K562 (cell line): ENCODE measurements at regions not wholly inside any gene's neighbourhood (a gene's known extent, or its start where the extent isn't known, plus 50 kb on each side); places are given as distances from the start of the nearest gene placed in this dataset.
"Not testable (repeated sequence)": the region's sequence is repeated elsewhere in the genome, so short reads cannot be mapped to it uniquely, and the experiment has no call there.

Experiments
- ATAC-seq: fragments of 200-7000 bp; cut with Tn5 transposase; 3 replicates; pipeline ENCODE4 v1.9.1; 2020; ENCODE audit warnings: moderate library complexity
- BruUV-seq: library from RNA; stranded (reverse); fragments of 400-500 nt; replicated peaks from 2 replicates; lab custom pipeline; 2021; lab: Mats Ljungman, UMichigan
- CTCF ChIA-PET: fragments of 300-600 bp; formaldehyde crosslinking; extraction: SDS; loops from one replicate; lab custom pipeline; 2021; ENCODE audit warnings: low intra/inter-chr PET ratio; lab: Yijun Ruan, JAX
- POLR2A ChIA-PET: fragments of 300-600, 350-650 bp; sonication (Branson Sonifier 250); formaldehyde crosslinking; extraction: SDS; loops from one replicate; lab custom pipeline; 2021; ENCODE audit warnings: antibody characterized with exemption, inconsistent platforms; lab: Yijun Ruan, JAX
- DNase-seq, 4 experiments: peaks; one replicate each; pipeline versions ENCODE4 v3.0.0 to v3.0.0-alpha.2; 2011 to 2018; ENCODE audit warnings: low spot score in 3 of 4, mixed read lengths in 3 of 4; ENCODE audit errors: extremely low read depth in 1 of 4
- FAIRE-seq: peaks from 2 replicates; lab custom pipeline; 2011; peaks lifted over from hg19 to GRCh38; lab: Jason Lieb, UNC
- H2AFZ ChIP-seq: 2 replicates; pipeline ENCODE4 v1.6.0; 2011; ENCODE audit warnings: low read depth, low read length, control low read depth, inconsistent platforms
- H3K27ac ChIP-seq: fragments of 200-600 bp; 3 replicates; pipeline ENCODE4 v1.8.0; 2011; ENCODE audit warnings: low read depth, mild to moderate bottlenecking, control low read depth, inconsistent platforms, low read length, moderate library complexity, mixed read lengths; ENCODE audit errors: extremely low read depth
- H3K27me3 ChIP-seq, 2 experiments: fragments of 300-600 bp in 1 of 2; 2 replicates in 1 of 2; 3 replicates in 1 of 2; pipeline versions ENCODE4 v1.6.0 to v1.8.0; 2011; ENCODE audit warnings: inconsistent platforms in 2 of 2, low read length in 2 of 2, mild to moderate bottlenecking in 1 of 2, mixed read lengths in 1 of 2, moderate library complexity in 1 of 2; ENCODE audit not compliant: control insufficient read depth in 2 of 2, insufficient read depth in 2 of 2
- H3K36me3 ChIP-seq: fragments of 300-600 bp; 3 replicates; pipeline ENCODE4 v1.8.0; 2011; ENCODE audit warnings: mild to moderate bottlenecking, low read length, inconsistent platforms; ENCODE audit not compliant: control insufficient read depth, insufficient read depth
- H3K4me1 ChIP-seq, 2 experiments: fragments of 200-600 bp in 1 of 2; replicated peaks in 1 of 2; 2 replicates in 1 of 2; 3 replicates in 1 of 2; pipeline versions ENCODE4 v1.5.1 to v1.8.0; 2011; ENCODE audit warnings: inconsistent platforms in 2 of 2, low read length in 2 of 2, mild to moderate bottlenecking in 1 of 2, mixed read lengths in 1 of 2, moderate library complexity in 1 of 2; ENCODE audit not compliant: control insufficient read depth in 2 of 2, insufficient read depth in 2 of 2
- H3K4me2 ChIP-seq: 2 replicates; pipeline ENCODE4 v1.6.1; 2011; ENCODE audit warnings: low read length, control low read depth, inconsistent platforms, mixed read lengths; ENCODE audit not compliant: insufficient read depth
- H3K4me3 ChIP-seq: fragments of 200-600 bp; sonication (generic), shearing (Covaris generic); 2 replicates; pipeline ENCODE4 v1.5.1; 2016; ENCODE audit warnings: control low read depth, inconsistent platforms
- H3K79me2 ChIP-seq: fragments of 200-600 bp; 3 replicates; pipeline ENCODE4 v1.8.0; 2011; ENCODE audit warnings: low read length, inconsistent platforms; ENCODE audit not compliant: control insufficient read depth, insufficient read depth
- H3K9ac ChIP-seq, 2 experiments: 2 replicates each; pipeline versions ENCODE4 v1.6.0 to v1.6.1; 2011; ENCODE audit warnings: low read depth in 2 of 2, low read length in 2 of 2, control low read depth in 1 of 2, inconsistent platforms in 1 of 2, mild to moderate bottlenecking in 1 of 2, mixed read lengths in 1 of 2; ENCODE audit not compliant: insufficient read depth in 1 of 2
- H3K9me1 ChIP-seq: one replicate; pipeline ENCODE4 v1.6.0; 2011; ENCODE audit warnings: inconsistent platforms, mild to moderate bottlenecking, low read length, moderate library complexity; ENCODE audit not compliant: control insufficient read depth, insufficient read depth
- H3K9me3 ChIP-seq: replicated peaks from 2 replicates; pipeline ENCODE4 v1.5.1; 2011; ENCODE audit warnings: low read depth, low read length, inconsistent platforms; ENCODE audit not compliant: control insufficient read depth, insufficient read depth
- H4K20me1 ChIP-seq: replicated peaks from 2 replicates; pipeline ENCODE4 v1.6.1; 2011; ENCODE audit warnings: low read length, inconsistent platforms, mixed read lengths; ENCODE audit not compliant: control insufficient read depth, insufficient read depth
- ILF3 ChIP-seq: fragments of 450-650 bp; IDR thresholded peaks from 2 replicates; pipeline ENCODE4 v1.6.1; 2018; ENCODE audit warnings: antibody characterized with exemption, mild to moderate bottlenecking, moderate library complexity, borderline replicate concordance
- NUFIP1 ChIP-seq: fragments of 450-650 bp; IDR thresholded peaks from 2 replicates; pipeline ENCODE4 v1.6.1; 2018; ENCODE audit not compliant: partially characterized antibody
- POLR2A ChIP-seq: fragments of 450-650 bp; conservative IDR thresholded peaks from 2 replicates; pipeline ENCODE4 v1.6.1; 2016
- RAD21 ChIP-seq, 2 experiments: fragments of 250-450 bp in 1 of 2; fragments of 450-650 bp in 1 of 2; sonication (Bioruptor Pico) in 1 of 2; formaldehyde crosslinking in 1 of 2; IDR thresholded peaks in 1 of 2; conservative IDR thresholded peaks in 1 of 2; 2 replicates each; pipeline versions ENCODE4 v1.4.0 to v1.8.0; 2020 to 2022; ENCODE audit warnings: mild to moderate bottlenecking in 2 of 2, moderate library complexity in 1 of 2
- ZNF133 ChIP-seq: fragments of 250-450 bp; sonication (Bioruptor Pico); IDR thresholded peaks from 2 replicates; pipeline ENCODE4 v1.4.0; 2020; ENCODE audit warnings: mild to moderate bottlenecking
- ZNF146 ChIP-seq: IDR thresholded peaks from one replicate; pipeline ENCODE4 v1.6.1; 2018; ENCODE audit warnings: missing compliant biosample characterization; ENCODE audit not compliant: unreplicated experiment
- ZNF184 ChIP-seq: sonication (generic); formaldehyde crosslinking; IDR thresholded peaks from 2 replicates; pipeline ENCODE4 v1.5.0; 2020; ENCODE audit warnings: missing genetic modification reagents
- WGBS: fragments of 100-300 bp; shearing (Covaris generic); methylation state at CpG from one replicate; pipeline ENCODE4 v1.1.6; 2016; ENCODE audit warnings: low coverage, mixed read lengths; ENCODE audit not compliant: insufficient coverage; ENCODE audit errors: missing lambda C conversion rate; 5-methylcytosine and 5-hydroxymethylcytosine counted together
- in situ Hi-C: fragments of 300-500 bp; cut with MboI; formaldehyde crosslinking; loops from 4 replicates; pipeline ENCODE4 v1.15.0; 2018; ENCODE audit warnings: inconsistent platforms, mixed read lengths
- intact Hi-C: fragments of 100-400 bp; cut with micrococcal nuclease; formaldehyde crosslinking; loops from 2 replicates; pipeline ENCODE4 v1.14.2; 2022
- TF ChIP-seq, protein P1 (sequence below), 3 experiments: IDR thresholded peaks in 2 of 3; conservative IDR thresholded peaks in 1 of 3; 2 replicates each; pipeline ENCODE4 v1.5.1; 2011 to 2012; ENCODE audit warnings: low read length in 3 of 3, mild to moderate bottlenecking in 3 of 3, control low read depth in 2 of 3, improper control_type of control experiment in 1 of 3, inconsistent platforms in 1 of 3, low read depth in 1 of 3, mixed read lengths in 1 of 3, moderate library complexity in 1 of 3; ENCODE audit not compliant: insufficient read depth in 2 of 3
- TF ChIP-seq, protein P2 (sequence below): conservative IDR thresholded peaks from 2 replicates; pipeline ENCODE4 v1.6.1; 2011; ENCODE audit warnings: low read depth, mild to moderate bottlenecking, low read length; ENCODE audit not compliant: control insufficient read depth

GRCh38 chrX:131875827-131876226, 147.3 kb upstream of the STK26 start:
- in situ Hi-C loops, H3K9ac ChIP-seq, POLR2A ChIA-PET: not testable (repeated sequence)

GRCh38 chrX:131881194-131881593, 141.9 kb upstream of the STK26 start:
- no peak for FAIRE-seq
- CTCF ChIA-PET, result no interaction called here

More at GRCh38 chrX:131875827-131876226, 147.3 kb upstream of the STK26 start:
- H3K4me2 ChIP-seq, DNase-seq, BruUV-seq, H3K36me3 ChIP-seq, H3K27me3 ChIP-seq, FAIRE-seq, H3K4me1 ChIP-seq, H3K9me1 ChIP-seq, H3K4me3 ChIP-seq, H2AFZ ChIP-seq, H3K27ac ChIP-seq, H4K20me1 ChIP-seq, CTCF ChIA-PET, ATAC-seq, H3K9me3 ChIP-seq, intact Hi-C loops, H3K79me2 ChIP-seq: not testable (repeated sequence)
- TF ChIP-seq ZNF146 (CRISPR knock-in tag), result peak; percentile 38
- no CpG with 5 or more reads among the region's 1 CpG for WGBS

More at GRCh38 chrX:131881194-131881593, 141.9 kb upstream of the STK26 start:
- Histone ChIP-seq H3K9me3 (no peaks in the 10 kb centered on the region), H3K27me3 (no peaks in the 10 kb centered on the region), H3K79me2 (no peaks in the 10 kb centered on the region), H2AFZ (no peak overlapping the region), H3K9me1 (no peaks in the 10 kb centered on the region), H3K36me3 (no peaks in the 10 kb centered on the region), H3K4me2 (no peak overlapping the region), H3K4me1 (no peaks in the 10 kb centered on the region), H3K9ac (no peak overlapping the region), H4K20me1 (no peaks in the 10 kb centered on the region), H3K4me3 (no peak overlapping the region), H3K27ac (no peak overlapping the region)
- peak; percentile 59 for ATAC-seq
- 23% methylated on average over 5 of the region's 5 CpGs for WGBS
- intact Hi-C loops, result no loop called here
- peak in 2 of 4 experiments; percentile 8 to 23 for DNase-seq
- BruUV-seq, result no TSS peak
- TF ChIP-seq ZNF133 (CRISPR knock-in tag), result no peak
- TF ChIP-seq POLR2A, result no peak
- no peak for TF ChIP-seq ILF3
- no peak for TF ChIP-seq ZNF184 (CRISPR knock-in tag)
- no peak for TF ChIP-seq NUFIP1
- TF ChIP-seq, protein P1, sequence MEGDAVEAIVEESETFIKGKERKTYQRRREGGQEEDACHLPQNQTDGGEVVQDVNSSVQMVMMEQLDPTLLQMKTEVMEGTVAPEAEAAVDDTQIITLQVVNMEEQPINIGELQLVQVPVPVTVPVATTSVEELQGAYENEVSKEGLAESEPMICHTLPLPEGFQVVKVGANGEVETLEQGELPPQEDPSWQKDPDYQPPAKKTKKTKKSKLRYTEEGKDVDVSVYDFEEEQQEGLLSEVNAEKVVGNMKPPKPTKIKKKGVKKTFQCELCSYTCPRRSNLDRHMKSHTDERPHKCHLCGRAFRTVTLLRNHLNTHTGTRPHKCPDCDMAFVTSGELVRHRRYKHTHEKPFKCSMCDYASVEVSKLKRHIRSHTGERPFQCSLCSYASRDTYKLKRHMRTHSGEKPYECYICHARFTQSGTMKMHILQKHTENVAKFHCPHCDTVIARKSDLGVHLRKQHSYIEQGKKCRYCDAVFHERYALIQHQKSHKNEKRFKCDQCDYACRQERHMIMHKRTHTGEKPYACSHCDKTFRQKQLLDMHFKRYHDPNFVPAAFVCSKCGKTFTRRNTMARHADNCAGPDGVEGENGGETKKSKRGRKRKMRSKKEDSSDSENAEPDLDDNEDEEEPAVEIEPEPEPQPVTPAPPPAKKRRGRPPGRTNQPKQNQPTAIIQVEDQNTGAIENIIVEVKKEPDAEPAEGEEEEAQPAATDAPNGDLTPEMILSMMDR (IDR thresholded peaks at IDR 0.05 in 2 of 3, conservative IDR thresholded peaks at IDR 0.05 in 1 of 3; ENCODE audit: insufficient read depth in 2 of 3, low read depth in 1 of 3, low read length in 3 of 3), result peak in 2 of 3 experiments; percentile 7 to 26; a peak in 1 of 6 replicates
- TF ChIP-seq, protein P2, sequence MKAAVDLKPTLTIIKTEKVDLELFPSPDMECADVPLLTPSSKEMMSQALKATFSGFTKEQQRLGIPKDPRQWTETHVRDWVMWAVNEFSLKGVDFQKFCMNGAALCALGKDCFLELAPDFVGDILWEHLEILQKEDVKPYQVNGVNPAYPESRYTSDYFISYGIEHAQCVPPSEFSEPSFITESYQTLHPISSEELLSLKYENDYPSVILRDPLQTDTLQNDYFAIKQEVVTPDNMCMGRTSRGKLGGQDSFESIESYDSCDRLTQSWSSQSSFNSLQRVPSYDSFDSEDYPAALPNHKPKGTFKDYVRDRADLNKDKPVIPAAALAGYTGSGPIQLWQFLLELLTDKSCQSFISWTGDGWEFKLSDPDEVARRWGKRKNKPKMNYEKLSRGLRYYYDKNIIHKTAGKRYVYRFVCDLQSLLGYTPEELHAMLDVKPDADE, result no peak
- TF ChIP-seq RAD21 (CRISPR knock-in tag; conservative IDR thresholded peaks at IDR 0.05 in 1 of 2, IDR thresholded peaks at IDR 0.05 in 1 of 2), result peak; percentile 28 to 51
- in situ Hi-C loops, result no loop called here
- POLR2A ChIA-PET, result no interaction called here
